WTC11 (cell line): ENCODE measurements at regions not wholly inside any gene's neighbourhood (a gene's known extent, or its start where the extent isn't known, plus 50 kb on each side); places are given as distances from the start of the nearest gene placed in this dataset.

ENCODE experiments used
- CTCF ChIP-seq: fragments of 200-600 bp; IDR thresholded peaks from 2 replicates; pipeline ENCODE4 v1.8.0; 2022; ENCODE audit warnings: antibody characterized with exemption
- JUN ChIP-seq: sonication (generic); formaldehyde crosslinking; IDR thresholded peaks from 2 replicates; pipeline ENCODE4 v1.8.0; 2023; ENCODE audit warnings: mild to moderate bottlenecking, missing genetic modification reagents
- MAX ChIP-seq: sonication (generic); formaldehyde crosslinking; IDR thresholded peaks from 2 replicates; pipeline ENCODE4 v1.8.0; 2022; ENCODE audit warnings: mild to moderate bottlenecking, missing genetic modification reagents
- PRDM15 ChIP-seq: sonication (generic); formaldehyde crosslinking; IDR thresholded peaks from 2 replicates; pipeline ENCODE4 v1.8.0; 2022; ENCODE audit warnings: missing genetic modification reagents
- STAT6 ChIP-seq: sonication (generic); formaldehyde crosslinking; conservative IDR thresholded peaks from 2 replicates; pipeline ENCODE4 v1.8.1; 2023; ENCODE audit warnings: mild to moderate bottlenecking, low read depth, missing genetic modification reagents, moderate library complexity
- ZBTB21 ChIP-seq: sonication (generic); formaldehyde crosslinking; IDR thresholded peaks from 2 replicates; pipeline ENCODE4 v1.8.1; 2023; ENCODE audit warnings: mild to moderate bottlenecking, missing genetic modification reagents, borderline replicate concordance
- ZNF232 ChIP-seq: sonication (generic); formaldehyde crosslinking; IDR thresholded peaks from 2 replicates; pipeline ENCODE4 v1.8.0; 2022; ENCODE audit warnings: mild to moderate bottlenecking, missing genetic modification reagents

- TF ChIP-seq MAX (CRISPR knock-in tag): no peak
- no peak for TF ChIP-seq PRDM15 (CRISPR knock-in tag)
- TF ChIP-seq STAT6 (CRISPR knock-in tag): no peak
- TF ChIP-seq JUN (CRISPR knock-in tag): no peak
- TF ChIP-seq CTCF: no peak
- no peak for TF ChIP-seq ZNF232
- TF ChIP-seq ZBTB21 (CRISPR knock-in tag): no peak
These were observed 179.4 kb downstream of the GATA3 start for GRCh38 chr10:8233832-8234259.
